Epithelial cell of esophagus (primary cell): ENCODE measurements at regions not wholly inside any gene's neighbourhood (a gene's known extent, or its start where the extent isn't known, plus 50 kb on each side); places are given as distances from the start of the nearest gene placed in this dataset.

Experiments
- DNase-seq: peaks from one replicate; pipeline ENCODE4 v3.0.0; 2010; ENCODE audit warnings: low read depth
- H3K4me3 ChIP-seq: 2 replicates; pipeline ENCODE4 v1.5.1; 2011; ENCODE audit warnings: mild to moderate bottlenecking, low read length, control low read depth
- CTCF ChIP-seq: IDR thresholded peaks from 2 replicates; pipeline ENCODE4 v1.5.1; 2011; ENCODE audit warnings: low read depth, mild to moderate bottlenecking, low read length, control low read depth, inconsistent platforms; ENCODE audit not compliant: insufficient read depth; ENCODE audit errors: missing control alignments

- no peak for DNase-seq
- H3K4me3 ChIP-seq, result no peak overlapping the region
- no peak for TF ChIP-seq CTCF
Measured at GRCh38 chr18:76562286-76563122, 67.5 kb upstream of the ZNF516 start.

GRCh38 chr18:76558881-76559667 lies 64.0 kb upstream of the ZNF516 start:
- TF ChIP-seq CTCF, result no peak
- peak overlapping the region; percentile 13 for H3K4me3 ChIP-seq
- DNase-seq, result peak; percentile 96

- H3K4me3 ChIP-seq, result no peak overlapping the region
- DNase-seq, result no peak
- TF ChIP-seq CTCF, result no peak
Measured at GRCh38 chr18:76557026-76557575, 62.1 kb upstream of the ZNF516 start.

- H3K4me3 ChIP-seq, result no peak overlapping the region
- no peak for DNase-seq
- no peak for TF ChIP-seq CTCF
Measured at GRCh38 chr18:76554547-76555222, 59.6 kb upstream of the ZNF516 start.

GRCh38 chr18:76553715-76554546 lies 58.9 kb upstream of the ZNF516 start:
- H3K4me3 ChIP-seq, result no peak overlapping the region
- peak; percentile 89 for DNase-seq
- no peak for TF ChIP-seq CTCF

GRCh38 chr18:76548541-76548940 lies 53.5 kb upstream of the ZNF516 start:
- no peak overlapping the region for H3K4me3 ChIP-seq
- DNase-seq, result no peak
- no peak for TF ChIP-seq CTCF
